GM18526 (cell line): ENCODE measurements at regions not wholly inside any gene's neighbourhood (a gene's known extent, or its start where the extent isn't known, plus 50 kb on each side); places are given as distances from the start of the nearest gene placed in this dataset.

Experiments
- POLR2A ChIP-seq: IDR thresholded peaks from 3 replicates; pipeline ENCODE4 v1.6.1; 2011; ENCODE audit not compliant: insufficient read length; ENCODE audit errors: extremely low read depth

- TF ChIP-seq POLR2A, result no peak
Observed at GRCh38 chr10:110368556-110368955, 63.8 kb upstream of the SMNDC1 start.

GRCh38 chr10:110370006-110370405, 65.3 kb upstream of the SMNDC1 start:
- no peak for TF ChIP-seq POLR2A

- no peak for TF ChIP-seq POLR2A
Observed at GRCh38 chr10:110372656-110373055, 67.9 kb upstream of the SMNDC1 start.

- TF ChIP-seq POLR2A, result no peak
Observed at GRCh38 chr10:110373059-110373458, 68.3 kb upstream of the SMNDC1 start.

GRCh38 chr10:110373857-110374654, 69.3 kb upstream of the SMNDC1 start:
- TF ChIP-seq POLR2A, result no peak

- no peak for TF ChIP-seq POLR2A
Observed at GRCh38 chr10:110375121-110375520, 70.4 kb upstream of the SMNDC1 start.

- no peak for TF ChIP-seq POLR2A
Observed at GRCh38 chr10:110376021-110376766, 71.5 kb upstream of the SMNDC1 start.

- no peak for TF ChIP-seq POLR2A
Observed at GRCh38 chr10:110376767-110377160, 72.0 kb upstream of the SMNDC1 start.

- TF ChIP-seq POLR2A, result no peak
Observed at GRCh38 chr10:110378006-110378405, 73.3 kb upstream of the SMNDC1 start.

- TF ChIP-seq POLR2A, result no peak
Observed at GRCh38 chr10:110378533-110379108, 73.9 kb upstream of the SMNDC1 start.

GRCh38 chr10:110379831-110380230, 75.1 kb upstream of the SMNDC1 start:
- no peak for TF ChIP-seq POLR2A

GRCh38 chr10:110380293-110380692, 75.6 kb upstream of the SMNDC1 start:
- no peak for TF ChIP-seq POLR2A

- no peak for TF ChIP-seq POLR2A
Observed at GRCh38 chr10:110382695-110383094, 78.0 kb upstream of the SMNDC1 start.

GRCh38 chr10:110387617-110387982, 82.9 kb upstream of the SMNDC1 start:
- no peak for TF ChIP-seq POLR2A

- no peak for TF ChIP-seq POLR2A
Observed at GRCh38 chr10:110387983-110388686, 83.4 kb upstream of the SMNDC1 start.

GRCh38 chr10:110388687-110389052, 84.0 kb upstream of the SMNDC1 start:
- TF ChIP-seq POLR2A, result no peak
